GM13977 (cell line): ENCODE measurements at regions not wholly inside any gene's neighbourhood (a gene's known extent, or its start where the extent isn't known, plus 50 kb on each side); places are given as distances from the start of the nearest gene placed in this dataset.

Experiments
- DNase-seq: peaks from one replicate; pipeline ENCODE4 v3.0.0; 2012; ENCODE audit warnings: low spot score
- in situ Hi-C: fragments of 300-500 bp; cut with MboI; formaldehyde crosslinking; loops from one replicate; pipeline ENCODE4 v1.12.0; 2022; ENCODE audit warnings: low sequenced_read_pairs, low pct_unique_long_range_greater_than_20kb, mixed read lengths, inconsistent platforms; ENCODE audit not compliant: unreplicated experiment
- TF ChIP-seq, protein P1 (sequence below): IDR thresholded peaks from 2 replicates; pipeline ENCODE4 v1.5.1; 2012; ENCODE audit warnings: mild to moderate bottlenecking, control low read depth; ENCODE audit not compliant: insufficient read depth; ENCODE audit errors: extremely low read depth, missing control alignments

DNA sequence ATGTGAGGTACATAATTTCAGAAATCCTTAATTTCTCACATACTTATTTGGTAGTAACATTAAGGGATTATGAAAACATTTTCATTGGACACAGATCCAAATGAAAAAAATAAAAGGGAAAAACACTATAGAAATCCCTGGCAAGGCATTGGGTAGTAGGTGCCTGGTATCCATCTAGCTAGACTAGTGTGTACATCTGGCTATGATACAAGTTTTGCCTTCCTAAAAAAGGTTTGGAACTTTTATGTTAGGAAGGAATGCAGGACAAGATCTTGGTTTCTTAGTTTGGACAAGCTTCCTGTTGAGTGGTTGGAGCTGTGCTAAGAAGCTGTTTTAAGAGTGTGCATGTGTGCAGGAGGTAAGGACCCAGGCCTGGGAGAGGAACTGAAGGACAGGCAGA is 252.3 kb upstream of the GLI3 start:
- in situ Hi-C loops = no loop called here
- TF ChIP-seq, protein P1, sequence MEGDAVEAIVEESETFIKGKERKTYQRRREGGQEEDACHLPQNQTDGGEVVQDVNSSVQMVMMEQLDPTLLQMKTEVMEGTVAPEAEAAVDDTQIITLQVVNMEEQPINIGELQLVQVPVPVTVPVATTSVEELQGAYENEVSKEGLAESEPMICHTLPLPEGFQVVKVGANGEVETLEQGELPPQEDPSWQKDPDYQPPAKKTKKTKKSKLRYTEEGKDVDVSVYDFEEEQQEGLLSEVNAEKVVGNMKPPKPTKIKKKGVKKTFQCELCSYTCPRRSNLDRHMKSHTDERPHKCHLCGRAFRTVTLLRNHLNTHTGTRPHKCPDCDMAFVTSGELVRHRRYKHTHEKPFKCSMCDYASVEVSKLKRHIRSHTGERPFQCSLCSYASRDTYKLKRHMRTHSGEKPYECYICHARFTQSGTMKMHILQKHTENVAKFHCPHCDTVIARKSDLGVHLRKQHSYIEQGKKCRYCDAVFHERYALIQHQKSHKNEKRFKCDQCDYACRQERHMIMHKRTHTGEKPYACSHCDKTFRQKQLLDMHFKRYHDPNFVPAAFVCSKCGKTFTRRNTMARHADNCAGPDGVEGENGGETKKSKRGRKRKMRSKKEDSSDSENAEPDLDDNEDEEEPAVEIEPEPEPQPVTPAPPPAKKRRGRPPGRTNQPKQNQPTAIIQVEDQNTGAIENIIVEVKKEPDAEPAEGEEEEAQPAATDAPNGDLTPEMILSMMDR = no peak

DNA sequence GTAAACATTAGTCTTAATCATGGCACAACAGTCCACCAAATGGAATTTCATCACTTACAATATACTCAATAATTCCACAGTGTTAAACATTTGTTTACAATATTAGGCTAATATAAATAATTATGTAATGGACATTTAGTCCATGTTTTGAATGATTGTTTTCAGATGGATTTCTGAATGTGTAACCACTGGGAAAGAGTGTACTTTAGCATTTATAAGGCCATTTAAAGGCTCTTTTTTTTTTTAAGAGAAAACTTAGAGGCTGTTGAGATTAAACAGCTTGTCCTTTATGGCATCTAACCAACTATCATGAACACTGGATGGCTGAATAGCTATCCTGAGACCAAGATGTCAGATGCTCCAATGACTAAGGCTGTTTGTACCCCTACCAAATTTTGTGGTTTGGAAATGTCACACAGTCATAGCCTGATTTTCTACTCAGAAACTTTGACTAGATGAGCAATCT is 248.3 kb upstream of the GLI3 start:
- in situ Hi-C loops = no loop called here
- DNase-seq = no peak

More for the DNA sequence above, 252.3 kb upstream of the GLI3 start:
- DNase-seq = no peak

DNA sequence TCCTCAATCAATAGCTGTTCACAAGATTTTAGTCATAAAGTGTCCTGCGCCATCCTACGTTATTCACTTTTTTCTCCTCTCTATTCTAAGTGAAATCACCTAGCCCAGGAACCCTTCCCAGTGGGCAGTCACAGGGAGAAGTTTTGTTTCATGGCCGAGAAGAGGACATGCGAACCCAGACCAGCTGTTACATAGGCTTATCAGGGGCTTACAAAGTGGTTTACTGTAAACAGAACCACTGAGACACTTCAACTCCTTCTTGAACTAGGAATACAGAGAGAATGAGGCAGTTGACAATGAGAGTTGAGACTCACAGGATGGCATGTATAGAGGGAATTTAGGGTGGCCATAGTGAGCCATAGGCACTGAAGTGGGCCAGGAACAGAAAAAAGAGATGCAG is 246.9 kb upstream of the GLI3 start:
- TF ChIP-seq, protein P1 = no peak
- in situ Hi-C loops = no loop called here
- DNase-seq = no peak

More for the DNA sequence above, 248.3 kb upstream of the GLI3 start:
- TF ChIP-seq, protein P1 = no peak

DNA sequence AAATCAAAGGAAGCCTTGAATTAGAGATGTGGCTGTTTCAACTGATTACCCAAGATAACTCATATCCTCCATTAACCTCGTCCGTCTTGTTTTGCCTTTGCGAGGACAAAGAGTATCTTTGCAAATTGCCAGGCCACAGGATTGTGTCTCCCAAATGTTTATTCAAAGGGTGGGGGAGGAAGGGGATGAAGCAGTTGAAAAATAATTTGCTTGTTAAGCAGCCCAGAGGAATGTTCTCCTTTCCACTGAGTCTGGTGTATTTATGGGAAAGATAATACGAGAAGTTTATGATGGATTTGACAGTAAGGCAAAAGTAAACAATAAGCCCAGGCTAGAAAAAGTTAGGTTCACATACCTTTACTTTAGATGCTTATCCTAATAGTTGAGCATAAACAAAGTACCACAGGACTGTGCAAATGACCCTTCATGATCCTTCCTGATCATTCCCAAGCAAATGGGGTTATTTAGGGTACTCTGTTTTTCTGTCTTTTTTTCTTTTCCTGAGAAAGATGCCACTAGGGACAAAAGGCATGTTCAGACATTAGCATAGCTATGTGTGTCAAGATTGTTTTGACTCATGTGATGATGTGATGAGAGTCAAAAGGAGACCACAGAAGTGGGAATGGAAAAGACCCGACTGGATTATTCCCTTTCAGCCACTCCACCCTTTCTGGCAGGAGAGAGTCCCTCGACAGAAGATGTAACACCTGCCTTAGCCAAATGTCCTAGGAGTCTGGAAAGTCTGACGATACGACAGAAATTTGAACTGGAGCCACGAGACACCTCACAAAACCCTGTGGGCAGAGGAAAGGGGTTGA is 243.0 kb upstream of the GLI3 start:
- no peak for DNase-seq
- TF ChIP-seq, protein P1 = no peak
- in situ Hi-C loops = no loop called here

DNA sequence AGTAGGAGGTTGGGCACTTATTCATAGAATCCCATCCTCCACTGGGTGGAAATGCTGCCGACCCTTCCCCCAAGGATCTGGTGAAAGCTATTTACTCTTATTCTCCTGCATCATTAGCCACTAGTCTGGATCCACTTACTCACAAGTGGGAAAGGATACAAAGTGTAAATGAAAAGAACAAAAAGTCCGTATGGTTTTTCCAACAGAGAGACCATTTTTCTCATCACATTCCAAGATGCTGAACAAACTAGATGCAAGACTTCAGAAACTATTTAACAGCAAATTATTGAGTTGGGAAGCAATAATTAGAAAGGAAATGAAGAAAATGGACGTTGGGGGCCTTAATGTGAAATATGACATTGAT is 242.4 kb upstream of the GLI3 start:
- no peak for DNase-seq
- in situ Hi-C loops = no loop called here
- TF ChIP-seq, protein P1 = no peak

DNA sequence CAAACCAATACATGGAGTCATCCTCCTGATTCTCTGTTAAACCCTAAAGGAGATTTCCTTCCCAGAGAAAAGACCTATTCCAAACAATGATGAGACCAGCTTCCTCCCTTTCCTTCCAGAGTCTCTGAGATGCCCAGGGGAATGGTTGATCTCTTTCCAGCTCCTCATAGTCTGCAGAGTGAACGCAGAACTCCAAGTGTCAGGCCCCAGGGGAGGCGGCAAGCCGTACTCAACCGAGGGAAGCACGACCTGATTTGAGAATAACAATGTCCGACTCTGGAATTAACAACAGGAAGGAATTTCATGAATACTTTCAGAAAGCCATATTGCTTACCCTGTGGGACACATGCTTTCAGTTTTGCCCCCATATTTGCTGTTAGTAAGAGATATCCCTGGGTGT is 241.7 kb upstream of the GLI3 start:
- no peak for DNase-seq
- TF ChIP-seq, protein P1 = no peak
- in situ Hi-C loops = no loop called here
